SK-N-SH (cell line): ENCODE measurements at regions not wholly inside any gene's neighbourhood (a gene's known extent, or its start where the extent isn't known, plus 50 kb on each side); places are given as distances from the start of the nearest gene placed in this dataset.
A peak's percentile ranks its signal among the peaks of the same experiment; 100 is the strongest.
"Not testable (repeated sequence)": the region's sequence is repeated elsewhere in the genome, so short reads cannot be mapped to it uniquely, and the experiment has no call there.

Experiments
- CTCF ChIA-PET: fragments of 300-600, 350-600 bp; formaldehyde crosslinking; extraction: SDS; loops from one replicate; lab custom pipeline; 2021; lab: Yijun Ruan, JAX
- POLR2A ChIA-PET: fragments of 350-600 bp; sonication (Branson Sonifier 250); formaldehyde crosslinking; extraction: SDS; loops from one replicate; lab custom pipeline; 2020; ENCODE audit warnings: antibody characterized with exemption, inconsistent platforms; lab: Yijun Ruan, JAX
- DNase-seq: peaks from one replicate; pipeline ENCODE4 v3.0.0; 2012
- H2AFZ ChIP-seq: fragments of 200-600 bp; sonication (generic); 2 replicates; pipeline ENCODE4 v1.8.1; 2016; ENCODE audit warnings: antibody characterized with exemption, mild to moderate bottlenecking, low read depth
- H3F3A ChIP-seq: fragments of 200-600 bp; sonication (generic); replicated peaks from 2 replicates; pipeline ENCODE3; 2016; ENCODE audit warnings: antibody characterized with exemption, mild to moderate bottlenecking; ENCODE audit not compliant: insufficient read depth
- H3K27ac ChIP-seq, 2 experiments: fragments of 200-500 bp in 1 of 2; fragments of 200-600 bp in 1 of 2; sonication (Bioruptor generic) in 1 of 2; sonication (generic), shearing (Covaris generic) in 1 of 2; 2 replicates each; pipeline versions ENCODE4 v1.5.1 to v1.6.1; 2014 to 2016; ENCODE audit warnings: low read depth in 2 of 2, inconsistent platforms in 1 of 2, low read length in 1 of 2, mild to moderate bottlenecking in 1 of 2, mixed read lengths in 1 of 2
- H3K27me3 ChIP-seq: fragments of 200-600 bp; sonication (generic), shearing (Covaris generic); 2 replicates; pipeline ENCODE4 v1.6.1; 2016; ENCODE audit warnings: mixed run types; ENCODE audit not compliant: insufficient read depth
- H3K36me3 ChIP-seq, 2 experiments: fragments of 200-500 bp in 1 of 2; fragments of 200-600 bp in 1 of 2; sonication (Bioruptor generic) in 1 of 2; sonication (generic) in 1 of 2; replicated peaks in 1 of 2; 2 replicates each; pipeline versions ENCODE3 to v1.5.1; 2014 to 2016; ENCODE audit warnings: low read length in 1 of 2, mild to moderate bottlenecking in 1 of 2; ENCODE audit not compliant: insufficient read depth in 2 of 2, control insufficient read depth in 1 of 2
- H3K4me1 ChIP-seq, 2 experiments: fragments of 200-500 bp in 1 of 2; fragments of 200-600 bp in 1 of 2; sonication (Bioruptor generic) in 1 of 2; sonication (generic), shearing (Covaris generic) in 1 of 2; 2 replicates each; pipeline versions ENCODE4 v1.5.1 to v1.6.1; 2014 to 2016; ENCODE audit warnings: low read depth in 1 of 2, low read length in 1 of 2, mixed run types in 1 of 2; ENCODE audit not compliant: insufficient read depth in 2 of 2, control insufficient read depth in 1 of 2
- H3K4me2 ChIP-seq: fragments of 200-600 bp; sonication (generic), shearing (Covaris generic); 2 replicates; pipeline ENCODE4 v1.6.1; 2017; ENCODE audit warnings: mixed run types
- H3K4me3 ChIP-seq, 2 experiments: fragments of 200-500 bp in 1 of 2; fragments of 200-600 bp in 1 of 2; sonication (Bioruptor generic) in 1 of 2; sonication (generic), shearing (Covaris generic) in 1 of 2; 2 replicates each; pipeline versions ENCODE4 v1.5.1 to v1.8.1; 2014 to 2016; ENCODE audit warnings: low read depth in 2 of 2, inconsistent platforms in 1 of 2, low read length in 1 of 2, mild to moderate bottlenecking in 1 of 2, mixed read lengths in 1 of 2, moderate library complexity in 1 of 2
- H3K79me2 ChIP-seq: fragments of 200-600 bp; sonication (generic); 2 replicates; pipeline ENCODE4 v1.8.1; 2017; ENCODE audit warnings: mild to moderate bottlenecking; ENCODE audit not compliant: insufficient read depth
- H3K9ac ChIP-seq: fragments of 200-600 bp; sonication (generic); 2 replicates; pipeline ENCODE4 v1.6.1; 2017; ENCODE audit warnings: mixed run types
- H3K9me2 ChIP-seq: fragments of 200-600 bp; sonication (generic); 2 replicates; pipeline ENCODE4 v1.6.1; 2017; ENCODE audit warnings: mixed run types
- H3K9me3 ChIP-seq: fragments of 200-600 bp; sonication (generic); 2 replicates; pipeline ENCODE4 v1.6.1; 2017; ENCODE audit warnings: mixed run types, mild to moderate bottlenecking, moderate library complexity
- H4K20me1 ChIP-seq: fragments of 200-600 bp; sonication (generic); 2 replicates; pipeline ENCODE4 v1.6.1; 2017; ENCODE audit warnings: mild to moderate bottlenecking, mixed run types; ENCODE audit not compliant: insufficient read depth
- WGBS: methylation state at CpG from one replicate; pipeline ENCODE4 v1.1.6; 2017; ENCODE audit warnings: low lambda C conversion rate; 5-methylcytosine and 5-hydroxymethylcytosine counted together

- H3K9me2 ChIP-seq, H3K27ac ChIP-seq, H3K27me3 ChIP-seq, H3K4me3 ChIP-seq, DNase-seq, H4K20me1 ChIP-seq, H3K9me3 ChIP-seq, H3F3A ChIP-seq, H3K36me3 ChIP-seq, POLR2A ChIA-PET, H2AFZ ChIP-seq, H3K4me2 ChIP-seq, H3K9ac ChIP-seq, H3K4me1 ChIP-seq, H3K79me2 ChIP-seq: not testable (repeated sequence)
- 98% methylated on average over 8 of the region's 8 CpGs for WGBS
- CTCF ChIA-PET: interaction anchor here (1.2 kb wide), 1 partner anchor 10 kb away, joined by 4 read pairs; no protein-coding TSS in a partner anchor
Measured at GRCh38 chr7:66489065-66489464, 139.6 kb upstream of the KCTD7 start.

GRCh38 chr7:66489741-66490140 is 138.9 kb upstream of the KCTD7 start:
- H3K4me3 ChIP-seq, H3K9me2 ChIP-seq, CTCF ChIA-PET, H3K4me1 ChIP-seq, H4K20me1 ChIP-seq, H3K9me3 ChIP-seq, H3K4me2 ChIP-seq, DNase-seq, H3K36me3 ChIP-seq, H3F3A ChIP-seq, H3K27me3 ChIP-seq, H3K79me2 ChIP-seq, POLR2A ChIA-PET: not testable (repeated sequence)
- Histone ChIP-seq H2AFZ (peak overlapping the region; percentile 15; the same call in 1 of the 2 replicates), H3K9ac (0 out of 2 replicates have a peak overlapping the region, but pooled peaks have one; percentile 7), H3K27ac (peak overlapping the region in 1 of 2 experiments; percentile 37; a peak in 1 of 4 replicates)
- 49% methylated on average over 2 of the region's 2 CpGs for WGBS

DNA sequence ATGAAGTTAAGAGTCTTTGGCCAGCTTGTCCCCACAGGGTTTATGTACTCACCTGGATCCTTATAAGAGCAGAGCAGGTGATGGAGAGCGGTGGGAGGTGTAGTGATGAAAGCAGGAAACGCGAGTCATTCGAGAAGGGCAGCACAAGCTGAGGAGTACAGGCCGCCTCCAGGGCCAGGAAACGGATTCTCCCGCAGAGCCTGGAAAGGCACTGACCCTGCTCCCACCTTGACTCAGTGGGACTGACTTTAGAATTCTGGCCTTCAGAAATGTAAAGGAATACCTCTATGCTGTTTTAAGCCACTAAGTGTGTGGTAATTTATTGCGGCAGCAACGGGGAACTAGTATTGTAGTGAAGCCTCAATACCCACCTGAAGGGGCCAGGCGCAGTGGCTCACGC is 137.7 kb upstream of the KCTD7 start:
- H2AFZ ChIP-seq, H3K27ac ChIP-seq, H3F3A ChIP-seq, H3K9me3 ChIP-seq, H3K9me2 ChIP-seq, H3K4me2 ChIP-seq, H3K36me3 ChIP-seq, H3K27me3 ChIP-seq, H3K4me1 ChIP-seq, DNase-seq, H3K9ac ChIP-seq, H4K20me1 ChIP-seq, H3K79me2 ChIP-seq, H3K4me3 ChIP-seq, POLR2A ChIA-PET: not testable (repeated sequence)
- CTCF ChIA-PET: interaction anchor here (0.6 kb wide), 1 partner anchor 39 kb away, joined by 3 read pairs; no protein-coding TSS in a partner anchor
- 86% methylated on average over 7 of the region's 11 CpGs for WGBS

DNA sequence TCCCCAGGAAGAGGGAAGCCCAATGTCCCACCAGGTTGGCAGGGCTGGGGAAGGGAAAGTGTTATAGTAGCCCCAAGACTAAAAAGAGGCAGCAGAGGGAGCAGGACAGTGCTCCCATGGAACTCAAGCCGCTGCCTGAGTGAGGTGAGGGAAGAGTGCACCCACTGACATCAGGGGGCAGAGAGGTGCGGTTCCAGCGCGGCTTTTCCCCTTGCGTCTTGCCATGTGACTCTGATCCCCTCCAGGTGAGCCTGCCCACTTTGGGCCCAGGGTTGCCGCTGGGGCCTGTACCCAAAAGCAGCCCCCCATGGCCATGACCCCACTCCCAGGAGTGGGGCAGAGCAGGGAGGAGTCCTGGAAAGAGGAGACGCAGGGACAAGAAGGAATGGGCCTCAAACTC is 136.3 kb upstream of the KCTD7 start:
- H3K27ac ChIP-seq, H3K79me2 ChIP-seq, H2AFZ ChIP-seq, H3K9me2 ChIP-seq, H4K20me1 ChIP-seq, CTCF ChIA-PET, H3K4me1 ChIP-seq, H3K27me3 ChIP-seq, H3F3A ChIP-seq, H3K9me3 ChIP-seq, DNase-seq, H3K36me3 ChIP-seq: not testable (repeated sequence)
- H3K9ac ChIP-seq: peak overlapping the region; percentile 89
- H3K4me2 ChIP-seq: peak overlapping the region; percentile 100
- POLR2A ChIA-PET: interaction anchor here (0.6 to 1.9 kb wide), 3 partner anchors 79 to 336 kb away, joined by 7 to 15 read pairs (median 8); no protein-coding TSS in a partner anchor
- WGBS: 96% methylated on average over 6 of the region's 7 CpGs
- H3K4me3 ChIP-seq: peak overlapping the region; percentile 62 to 74
